Transverse colon (tissue), 3 donors: ENCODE measurements at regions not wholly inside any gene's neighbourhood (a gene's known extent, or its start where the extent isn't known, plus 50 kb on each side); places are given as distances from the start of the nearest gene placed in this dataset.

Experiments used
- CTCF ChIP-seq, 5 experiments: fragments of 200-600 bp in 3 of 5; fragments of 450-650 bp in 2 of 5; sonication (generic) in 3 of 5; IDR thresholded peaks; 1 replicate in 2 of 5; 2 replicates in 3 of 5; pipeline ENCODE4 v1.5.1; 2016 to 2017; ENCODE audit warnings: antibody characterized with exemption in 5 of 5, inconsistent platforms in 3 of 5, mild to moderate bottlenecking in 2 of 5, moderate library complexity in 1 of 5
- EP300 ChIP-seq: sonication (generic); formaldehyde crosslinking; IDR thresholded peaks from one replicate; pipeline ENCODE4 v1.6.1; 2017; ENCODE audit warnings: antibody characterized with exemption, low read depth

DNA sequence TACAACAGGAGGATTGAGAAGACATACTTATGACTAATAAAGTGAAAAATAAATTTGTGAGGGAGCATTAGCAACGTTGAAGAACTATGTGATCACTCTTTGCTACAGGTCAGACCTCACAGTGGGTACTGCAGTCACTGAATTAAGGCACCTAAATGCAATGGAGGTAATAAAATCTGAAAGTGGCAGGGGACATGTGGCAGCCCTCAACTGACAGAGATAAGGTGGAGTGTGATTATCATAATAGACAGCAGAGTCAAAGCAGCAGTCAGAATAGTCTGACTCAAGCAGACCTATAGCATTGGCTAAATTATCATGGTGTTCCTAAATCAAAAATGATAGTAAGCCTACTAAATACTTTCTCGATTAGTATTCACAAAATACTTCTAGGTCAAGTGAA, 1220.5 kb downstream of the PCDH18 start:
- TF ChIP-seq CTCF (IDR thresholded peaks at IDR 0.05) (no peak), EP300 (no peak)
